H9 (cell line): ENCODE measurements at regions not wholly inside any gene's neighbourhood (a gene's known extent, or its start where the extent isn't known, plus 50 kb on each side); places are given as distances from the start of the nearest gene placed in this dataset.

Experiments
- DNase-seq: peaks from one replicate; pipeline ENCODE4 v3.0.0-alpha.2; 2017
- H2AFZ ChIP-seq: one replicate; pipeline ENCODE4 v1.6.1; 2013; ENCODE audit warnings: mild to moderate bottlenecking, low read length, control low read depth, moderate library complexity
- H2AK5ac ChIP-seq: 2 replicates; pipeline ENCODE4 v1.6.1; 2013; ENCODE audit warnings: low read length, control low read depth, mixed read lengths; ENCODE audit not compliant: insufficient read length
- H2BK120ac ChIP-seq: one replicate; pipeline ENCODE4 v1.6.1; 2013; ENCODE audit warnings: low read depth, mild to moderate bottlenecking, low read length, control low read depth, inconsistent platforms; ENCODE audit not compliant: poor library complexity, severe bottlenecking
- H2BK12ac ChIP-seq: 2 replicates; pipeline ENCODE4 v1.6.1; 2013; ENCODE audit warnings: low read length, control low read depth, mixed read lengths, low read depth; ENCODE audit not compliant: insufficient read length
- H2BK15ac ChIP-seq: 2 replicates; pipeline ENCODE4 v1.6.1; 2013; ENCODE audit warnings: low read depth, low read length, control low read depth
- H2BK20ac ChIP-seq: one replicate; pipeline ENCODE4 v1.6.1; 2013; ENCODE audit warnings: low read depth, mild to moderate bottlenecking, low read length, control low read depth, inconsistent platforms; ENCODE audit not compliant: poor library complexity, severe bottlenecking
- H2BK5ac ChIP-seq: 2 replicates; pipeline ENCODE4 v1.6.1; 2013; ENCODE audit warnings: low read length, control low read depth, mixed read lengths; ENCODE audit not compliant: insufficient read length
- H3K14ac ChIP-seq: 2 replicates; pipeline ENCODE4 v1.6.1; 2013; ENCODE audit warnings: low read length, control low read depth; ENCODE audit not compliant: insufficient read depth
- H3K18ac ChIP-seq: 2 replicates; pipeline ENCODE4 v1.6.1; 2013; ENCODE audit warnings: low read depth, mild to moderate bottlenecking, mixed read lengths, low read length, control low read depth; ENCODE audit not compliant: insufficient read length
- H3K23ac ChIP-seq: 2 replicates; pipeline ENCODE4 v1.6.1; 2013; ENCODE audit warnings: low read length, control low read depth, mixed read lengths, low read depth; ENCODE audit not compliant: insufficient read length
- H3K23me2 ChIP-seq: 2 replicates; pipeline ENCODE4 v1.6.1; 2013; ENCODE audit warnings: low read depth, mild to moderate bottlenecking, mixed read lengths, low read length, control low read depth; ENCODE audit not compliant: insufficient read length, poor library complexity, severe bottlenecking
- H3K27ac ChIP-seq: 2 replicates; pipeline ENCODE4 v1.5.1; 2013; ENCODE audit warnings: low read length, control low read depth, mixed read lengths, low read depth; ENCODE audit not compliant: insufficient read length
- H3K27me3 ChIP-seq: 2 replicates; pipeline ENCODE4 v1.6.1; 2013; ENCODE audit warnings: low read length, control low read depth, inconsistent platforms; ENCODE audit not compliant: insufficient read depth
- H3K4ac ChIP-seq: 2 replicates; pipeline ENCODE4 v1.6.1; 2013; ENCODE audit warnings: low read depth, mild to moderate bottlenecking, control low read depth, inconsistent platforms, low read length, moderate library complexity
- H3K4me1 ChIP-seq: 2 replicates; pipeline ENCODE4 v1.6.1; 2013; ENCODE audit warnings: low read length, control low read depth, inconsistent platforms; ENCODE audit not compliant: insufficient read depth
- H3K4me2 ChIP-seq: 2 replicates; pipeline ENCODE4 v1.6.1; 2013; ENCODE audit warnings: low read length, control low read depth, mixed read lengths; ENCODE audit not compliant: insufficient read length, insufficient read depth
- H3K56ac ChIP-seq: 2 replicates; pipeline ENCODE4 v1.6.1; 2013; ENCODE audit warnings: low read depth, mild to moderate bottlenecking, mixed read lengths, low read length, control low read depth; ENCODE audit not compliant: insufficient read length
- H3K79me1 ChIP-seq: 2 replicates; pipeline ENCODE4 v1.6.1; 2013; ENCODE audit warnings: low read depth, mild to moderate bottlenecking, moderate library complexity, low read length, control low read depth, inconsistent platforms; ENCODE audit not compliant: insufficient read depth, poor library complexity, severe bottlenecking
- H3K79me2 ChIP-seq: 2 replicates; pipeline ENCODE4 v1.6.1; 2013; ENCODE audit warnings: low read length, control low read depth, inconsistent platforms; ENCODE audit not compliant: insufficient read depth
- H3K9ac ChIP-seq: 2 replicates; pipeline ENCODE4 v1.6.1; 2013; ENCODE audit warnings: low read length, control low read depth, mixed read lengths; ENCODE audit not compliant: insufficient read length; ENCODE audit errors: extremely low read depth
- H3K9me3 ChIP-seq: one replicate; pipeline ENCODE4 v1.6.1; 2013; ENCODE audit warnings: low read depth, low read length, inconsistent platforms; ENCODE audit not compliant: control insufficient read depth
- H3T11ph ChIP-seq: one replicate; pipeline ENCODE4 v1.6.1; 2013; ENCODE audit warnings: mild to moderate bottlenecking, low read length, control low read depth, inconsistent platforms
- H4K20me1 ChIP-seq: one replicate; pipeline ENCODE4 v1.6.1; 2013; ENCODE audit not compliant: control insufficient read depth, insufficient read length, insufficient read depth
- H4K5ac ChIP-seq: 2 replicates; pipeline ENCODE4 v1.6.1; 2013; ENCODE audit warnings: low read depth, mild to moderate bottlenecking, mixed read lengths, low read length, control low read depth; ENCODE audit not compliant: insufficient read length
- H4K8ac ChIP-seq: replicated peaks from 2 replicates; pipeline ENCODE4 v1.6.1; 2013; ENCODE audit warnings: low read length, control low read depth, mixed read lengths, low read depth; ENCODE audit not compliant: insufficient read length
- H4K91ac ChIP-seq: 2 replicates; pipeline ENCODE4 v1.6.1; 2013; ENCODE audit warnings: low read depth, mild to moderate bottlenecking, moderate library complexity, mixed read lengths, low read length, control low read depth; ENCODE audit not compliant: insufficient read length
- H3K27ac Mint-ChIP-seq, 3 experiments: 2 replicates in 2 of 3; 3 replicates in 1 of 3; pipeline ENCODE4 v1.8.0; 2020 to 2021; ENCODE audit warnings: mixed read lengths in 3 of 3, mild to moderate bottlenecking in 1 of 3, moderate library complexity in 1 of 3
- H3K27me3 Mint-ChIP-seq: 2 replicates; pipeline ENCODE4 v1.8.0; 2021; ENCODE audit warnings: low read depth, mild to moderate bottlenecking, moderate library complexity, mixed read lengths
- H3K36me3 Mint-ChIP-seq, 3 experiments: 2 replicates in 2 of 3; 3 replicates in 1 of 3; pipeline ENCODE4 v1.8.0; 2020 to 2021; ENCODE audit warnings: low read depth in 3 of 3, mixed read lengths in 3 of 3; ENCODE audit not compliant: insufficient read depth in 1 of 3
- H3K4me1 Mint-ChIP-seq, 2 experiments: 2 replicates each; pipeline ENCODE4 v1.8.0; 2020; ENCODE audit warnings: mixed read lengths in 2 of 2
- H3K4me3 Mint-ChIP-seq, 2 experiments: 2 replicates in 1 of 2; 3 replicates in 1 of 2; pipeline ENCODE4 v1.8.0; 2020 to 2021; ENCODE audit warnings: mild to moderate bottlenecking in 2 of 2, mixed read lengths in 2 of 2, moderate library complexity in 1 of 2
- H3K9me3 Mint-ChIP-seq, 2 experiments: 2 replicates in 1 of 2; 3 replicates in 1 of 2; pipeline ENCODE4 v1.8.0; 2020; ENCODE audit warnings: mild to moderate bottlenecking in 2 of 2, mixed read lengths in 2 of 2, moderate library complexity in 1 of 2
- CTCF ChIP-seq: fragments of 200-600 bp; sonication (generic); conservative IDR thresholded peaks from 3 replicates; pipeline ENCODE4 v1.8.0; 2021; ENCODE audit warnings: antibody characterized with exemption, mild to moderate bottlenecking
- WGBS: extraction: QIAGEN DNeasy Blood & Tissue Kit; methylation state at CpG from one replicate; pipeline ENCODE4 v1.1.7; 2013; ENCODE audit warnings: missing lambda C conversion rate, low lambda C conversion rate, mixed read lengths; ENCODE audit not compliant: insufficient read length; ENCODE audit errors: extremely low coverage; 5-methylcytosine and 5-hydroxymethylcytosine counted together

GRCh38 chr18:77566604-77567003, 317.0 kb downstream of the GALR1 start:
- WGBS, result no CpG with 5 or more reads among the region's 10 CpGs
- H3K4me1 Mint-ChIP-seq, result peaks cover 3 to 5% of the 10 kb centered on the region in 2 experiments; a peak in 2 of 4 replicates
- Histone ChIP-seq H2BK120ac (no peak overlapping the region), H3K79me2 (no peaks in the 10 kb centered on the region), H4K91ac (no peak overlapping the region), H2AFZ (no peak overlapping the region), H3K9me3 (no peaks in the 10 kb centered on the region), H3K27ac (no peak overlapping the region), H3K79me1 (no peaks in the 10 kb centered on the region), H3K23me2 (no peaks in the 10 kb centered on the region), H4K20me1 (no peaks in the 10 kb centered on the region), H2AK5ac (no peak overlapping the region), H3K9ac (no peak overlapping the region), H3K18ac (no peak overlapping the region), H3K23ac (no peak overlapping the region), H4K8ac (no peak overlapping the region), H2BK15ac (no peak overlapping the region), H3K4me2 (no peak overlapping the region), H2BK5ac (no peak overlapping the region), H3K56ac (no peak overlapping the region), H3K27me3 (no peaks in the 10 kb centered on the region), H2BK20ac (no peak overlapping the region), H3K4ac (no peak overlapping the region), H4K5ac (no peak overlapping the region), H3T11ph (no peak overlapping the region), H3K14ac (no peak overlapping the region), H2BK12ac (no peak overlapping the region), H3K4me1 (no peaks in the 10 kb centered on the region)
- H3K9me3 Mint-ChIP-seq, result peaks cover 18 to 23% of the 10 kb centered on the region in 2 experiments
- H3K27ac Mint-ChIP-seq, result no peak overlapping the region
- no peak for TF ChIP-seq CTCF
- H3K4me3 Mint-ChIP-seq, result no peak overlapping the region
- H3K36me3 Mint-ChIP-seq, result peaks cover 20 to 21% (median 20%) of the 10 kb centered on the region in 3 experiments
- DNase-seq, result no peak
- H3K27me3 Mint-ChIP-seq, result 0 out of 2 replicates have a peak, but pooled peaks cover 1% of the 10 kb centered on the region
